Kidney glomerular epithelial cell (primary cell): ENCODE measurements at regions not wholly inside any gene's neighbourhood (a gene's known extent, or its start where the extent isn't known, plus 50 kb on each side); places are given as distances from the start of the nearest gene placed in this dataset.

Experiments used
- DNase-seq: peaks from one replicate; lab custom pipeline; 2025; lab: John Stamatoyannopoulos, UW

GRCh38 chr9:96038271-96038670, 162.8 kb downstream of the ERCC6L2 start:
- no peak for DNase-seq

- no peak for DNase-seq
Observed at GRCh38 chr9:96034553-96035122, 159.1 kb downstream of the ERCC6L2 start.

GRCh38 chr9:96033896-96034295, 158.4 kb downstream of the ERCC6L2 start:
- no peak for DNase-seq

GRCh38 chr9:96031916-96032534, 156.5 kb downstream of the ERCC6L2 start:
- no peak for DNase-seq

GRCh38 chr9:96031366-96031824, 155.9 kb downstream of the ERCC6L2 start:
- DNase-seq, result no peak

- DNase-seq, result no peak
Observed at GRCh38 chr9:96029722-96030530, 154.4 kb downstream of the ERCC6L2 start.

GRCh38 chr9:96027251-96028131, 152.0 kb downstream of the ERCC6L2 start:
- DNase-seq, result no peak

GRCh38 chr9:96026655-96027213, 151.2 kb downstream of the ERCC6L2 start:
- DNase-seq, result no peak

- DNase-seq, result no peak
Observed at GRCh38 chr9:96025995-96026602, 150.6 kb downstream of the ERCC6L2 start.

GRCh38 chr9:96023486-96023885, 148.0 kb downstream of the ERCC6L2 start:
- no peak for DNase-seq

- DNase-seq, result no peak
Observed at GRCh38 chr9:96022445-96023051, 147.1 kb downstream of the ERCC6L2 start.

GRCh38 chr9:96021551-96022444, 146.3 kb downstream of the ERCC6L2 start:
- no peak for DNase-seq

- no peak for DNase-seq
Observed at GRCh38 chr9:96020792-96021550, 145.5 kb downstream of the ERCC6L2 start.

- no peak for DNase-seq
Observed at GRCh38 chr9:96020300-96020791, 144.9 kb downstream of the ERCC6L2 start.
